NCI-H446 (cell line): ENCODE measurements at regions not wholly inside any gene's neighbourhood (a gene's known extent, or its start where the extent isn't known, plus 50 kb on each side); places are given as distances from the start of the nearest gene placed in this dataset.
A peak's percentile ranks its signal among the peaks of the same experiment; 100 is the strongest.

ENCODE experiments used
- DNase-seq, 2 experiments: peaks; one replicate each; lab custom pipeline; 2025; lab: John Stamatoyannopoulos, UW

- DNase-seq = no peak
Measured at GRCh38 chr10:124346831-124347230, 71.9 kb downstream of the OAT start.

GRCh38 chr10:124345521-124345920, 73.2 kb downstream of the OAT start:
- DNase-seq = no peak

DNA sequence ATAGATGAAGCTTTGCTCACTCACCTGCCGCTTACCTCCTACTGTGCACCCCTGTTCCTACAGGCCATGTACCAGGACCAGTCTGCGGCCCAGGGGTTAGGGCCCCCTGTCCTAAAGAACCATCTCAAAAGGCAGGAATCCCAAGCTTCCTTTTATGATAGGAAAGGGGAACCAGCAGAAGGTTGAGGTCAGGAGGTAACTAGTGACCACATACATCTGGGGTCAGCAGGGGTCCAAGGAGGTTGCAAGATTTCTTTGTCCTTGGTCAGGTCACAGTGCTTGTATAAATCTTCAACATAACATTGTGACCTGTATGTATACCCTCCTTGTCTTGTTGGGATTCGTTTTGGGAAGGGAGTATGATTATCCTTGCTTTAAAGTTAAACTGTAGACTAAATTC, 73.8 kb downstream of the OAT start:
- no peak for DNase-seq

GRCh38 chr10:124344266-124344590, 74.5 kb downstream of the OAT start:
- DNase-seq = no peak

- no peak for DNase-seq
Measured at GRCh38 chr10:124343351-124344265, 75.1 kb downstream of the OAT start.

DNA sequence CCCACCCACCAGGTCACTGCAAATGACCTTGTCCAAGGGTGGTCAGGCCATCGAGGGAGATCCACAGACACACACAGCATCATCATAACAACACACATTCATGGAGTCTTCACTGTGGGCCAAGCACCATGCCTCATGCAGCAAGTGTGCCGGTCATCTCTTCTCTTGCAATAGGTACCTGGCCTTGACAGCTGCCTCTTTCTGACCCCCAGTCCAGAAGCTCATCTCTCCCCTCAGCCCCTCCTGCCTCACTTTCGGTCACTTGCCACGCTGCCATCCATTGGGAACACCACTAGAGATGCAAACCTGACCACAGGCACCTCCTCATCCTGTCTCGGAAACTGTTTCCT, 75.9 kb downstream of the OAT start:
- DNase-seq = no peak

DNA sequence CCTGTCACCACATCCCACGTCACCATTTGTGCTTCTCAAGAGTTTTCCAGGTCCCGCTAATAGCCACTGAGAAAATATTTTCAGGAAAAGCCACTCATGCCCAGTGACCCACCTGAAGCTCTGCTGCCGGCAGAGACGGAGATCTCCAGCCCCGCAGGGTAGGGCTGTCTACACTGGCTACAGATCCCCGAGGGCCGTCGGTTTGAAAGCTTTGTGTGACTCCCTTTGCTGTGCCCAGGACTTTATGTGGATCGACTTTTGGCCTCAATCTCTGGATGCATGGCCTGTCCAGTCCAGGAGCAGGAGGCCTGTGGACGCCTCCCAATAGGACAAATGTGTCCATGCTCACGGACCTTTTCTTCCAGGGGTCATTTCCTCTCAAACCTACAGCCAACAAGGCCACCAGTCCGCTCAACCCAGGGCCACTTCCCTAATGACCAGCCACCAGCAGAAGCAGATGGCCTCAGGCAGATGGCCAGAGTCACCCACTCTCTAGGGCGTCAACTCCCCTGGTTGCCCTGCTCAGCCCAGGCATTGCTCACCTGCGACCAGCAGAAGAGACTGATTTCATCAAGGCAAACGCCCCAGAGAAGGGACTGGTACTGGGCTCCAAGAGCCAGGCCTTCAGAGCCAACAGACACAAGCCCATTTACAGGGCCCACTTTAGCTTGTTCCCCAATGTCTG, 76.4 kb downstream of the OAT start:
- no peak for DNase-seq

DNA sequence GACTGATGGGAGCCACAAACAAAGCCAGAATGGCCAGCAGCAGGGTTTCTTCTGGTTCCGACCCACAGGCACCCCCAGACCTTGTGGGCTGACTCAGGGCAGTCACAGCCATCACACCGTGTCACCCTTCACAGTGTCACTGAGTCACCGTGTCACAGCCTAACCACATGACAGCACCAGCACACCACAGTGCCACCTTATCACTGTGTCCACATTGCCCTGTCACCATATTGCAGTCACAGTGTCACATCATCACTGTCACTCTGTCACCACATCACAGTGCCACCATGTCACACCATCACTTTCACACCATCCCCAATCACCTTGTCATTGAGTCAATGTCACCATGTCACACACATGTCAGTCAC, 77.0 kb downstream of the OAT start:
- no peak for DNase-seq

- peak in 1 of 2 experiments; percentile 2 for DNase-seq
Measured at GRCh38 chr10:124340033-124340760, 78.5 kb downstream of the OAT start.

- no peak for DNase-seq
Measured at GRCh38 chr10:124339119-124340032, 79.3 kb downstream of the OAT start.

DNA sequence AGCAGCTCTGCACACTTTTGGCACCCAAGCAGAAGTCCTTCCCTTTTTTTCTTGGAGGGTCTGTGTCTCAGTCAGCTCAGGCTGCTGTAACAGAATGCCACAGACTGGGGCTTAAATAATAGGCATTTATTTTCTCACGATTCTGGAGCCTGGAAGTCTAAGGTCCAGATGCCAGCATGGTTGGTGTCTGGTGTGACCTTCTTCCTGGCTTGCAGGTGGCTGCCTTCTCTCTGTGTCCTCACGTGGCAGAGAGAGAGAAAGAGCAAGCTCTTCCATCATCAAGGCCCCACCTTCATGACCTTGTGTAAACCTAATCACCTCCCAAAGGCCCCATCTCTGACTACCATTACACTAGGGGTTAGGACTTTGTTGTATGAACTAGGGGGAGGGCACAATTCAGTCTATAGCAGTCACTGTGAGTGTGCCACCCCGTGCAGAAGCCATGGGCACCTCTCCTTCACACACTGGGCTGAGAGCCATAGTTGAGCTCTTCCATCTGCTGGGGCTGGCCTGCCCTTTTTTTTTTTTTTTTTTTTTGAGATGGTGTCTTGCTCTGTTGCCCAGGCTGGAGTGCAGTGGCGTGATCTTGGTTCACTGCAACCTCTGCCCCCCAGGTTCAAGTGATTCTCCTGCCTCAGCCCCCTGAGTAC, 80.3 kb downstream of the OAT start:
- no peak for DNase-seq

DNA sequence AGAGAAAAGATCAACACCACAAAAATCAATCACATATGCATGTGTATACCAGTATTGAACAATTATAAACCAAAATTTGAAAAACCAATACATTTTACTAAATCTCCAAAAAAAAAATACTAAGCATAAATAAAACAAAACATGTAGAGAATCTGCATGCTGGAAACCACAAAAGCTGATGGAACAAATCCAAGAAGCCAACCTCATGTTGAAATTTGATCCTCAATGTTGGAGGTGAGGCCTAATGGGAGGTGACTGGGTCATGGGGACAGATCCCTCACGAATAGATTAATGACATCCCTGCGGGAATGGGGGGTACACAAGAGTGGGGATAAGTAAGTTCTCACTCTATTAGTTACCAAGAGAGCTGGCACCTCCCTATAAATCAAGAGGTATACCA, 82.5 kb downstream of the OAT start:
- DNase-seq = no peak

DNA sequence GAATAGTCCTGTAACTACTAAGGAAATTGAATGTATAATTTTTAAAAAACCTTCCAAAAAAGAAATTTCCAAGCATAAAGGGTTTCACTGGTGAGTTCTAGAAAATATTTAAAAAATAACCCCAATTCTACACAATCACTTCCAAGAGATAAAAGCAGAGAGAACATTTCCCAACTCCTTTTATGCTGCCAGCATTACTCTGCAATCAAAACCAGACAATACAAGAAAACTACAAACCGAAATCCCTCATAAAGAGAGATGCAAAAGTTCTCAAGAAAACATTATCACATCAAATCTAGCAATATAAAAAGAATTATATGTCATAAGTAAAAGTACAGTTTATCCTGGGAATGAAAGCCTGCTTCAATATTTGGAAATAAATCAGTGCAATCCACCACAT, 84.8 kb downstream of the OAT start:
- no peak for DNase-seq

GRCh38 chr10:124332426-124332825, 86.3 kb downstream of the OAT start:
- DNase-seq = no peak

DNA sequence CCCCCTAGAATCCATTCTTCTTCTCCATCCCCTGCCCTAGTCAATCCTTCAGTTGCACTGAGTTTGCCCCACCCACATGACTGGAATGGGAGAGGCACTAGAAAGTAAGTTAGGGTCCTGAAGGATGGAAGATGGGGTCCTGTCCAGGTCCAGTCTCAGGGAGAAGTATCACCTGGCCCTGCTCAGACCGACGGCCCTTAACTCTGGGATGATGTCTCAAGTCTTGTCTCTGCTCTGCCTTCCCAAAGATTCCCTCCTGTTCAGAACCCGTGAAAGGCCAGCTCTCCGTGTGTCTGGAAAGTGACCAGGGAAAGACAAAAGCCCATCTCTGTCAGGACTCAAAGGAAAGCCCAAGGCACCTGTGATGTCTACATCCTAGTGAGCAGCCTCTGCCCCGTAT, 88.8 kb downstream of the OAT start:
- no peak for DNase-seq

DNA sequence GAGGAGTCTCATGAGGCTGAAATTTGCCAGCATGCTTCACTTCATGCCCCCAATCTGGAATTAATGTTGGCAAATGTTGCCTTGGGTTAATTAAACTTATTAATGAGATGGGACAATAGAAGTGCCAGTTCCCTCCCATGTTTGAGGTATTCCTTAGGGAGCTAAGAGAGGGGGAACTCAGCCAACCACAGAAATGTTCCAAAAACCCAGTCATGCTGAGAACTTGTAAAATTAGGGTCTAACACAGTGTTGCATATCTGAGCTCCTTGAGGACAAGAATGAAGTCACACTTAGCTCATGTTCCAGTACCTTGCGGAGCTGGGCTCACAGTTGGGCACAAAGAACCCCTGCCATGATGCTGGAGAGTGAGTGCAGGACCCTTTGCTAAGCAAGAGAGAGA, 89.4 kb downstream of the OAT start:
- DNase-seq = no peak

DNA sequence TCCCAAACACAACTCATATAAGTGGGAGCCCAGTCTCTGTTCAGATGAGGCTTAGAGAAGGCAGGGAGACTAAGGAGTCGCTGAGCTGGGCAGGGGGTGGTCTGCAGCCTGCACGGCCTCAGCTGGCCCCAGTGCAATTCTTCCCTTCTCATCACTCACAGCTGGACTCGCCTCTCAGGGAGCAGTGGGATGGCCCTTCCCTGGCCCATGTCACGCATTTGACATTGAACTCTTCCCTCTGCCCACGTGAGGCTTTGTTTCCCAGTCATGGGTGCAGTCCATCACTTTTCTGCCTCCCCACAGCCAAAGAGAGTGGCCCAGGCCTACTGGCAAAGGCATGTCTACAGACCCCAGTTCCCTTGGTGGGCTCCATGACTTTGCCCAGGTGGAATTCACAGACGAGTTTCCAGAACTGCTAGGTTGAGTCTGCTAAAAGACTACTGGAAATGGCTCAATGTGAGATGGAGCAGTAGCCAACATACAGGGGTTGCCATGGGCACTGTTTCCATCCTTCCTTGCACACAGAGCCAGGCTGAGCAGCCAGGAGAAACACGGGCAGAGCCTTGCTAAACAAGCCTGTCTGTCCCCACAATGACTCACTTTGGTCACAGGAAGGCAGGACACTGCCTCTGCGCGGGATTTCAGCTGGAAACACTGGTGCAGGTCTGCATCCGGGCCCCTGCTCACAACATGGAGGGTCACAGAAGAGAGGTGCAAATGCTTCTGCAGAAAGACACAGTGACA, 90.1 kb downstream of the OAT start:
- no peak for DNase-seq

GRCh38 chr10:124325998-124326636, 92.6 kb downstream of the OAT start:
- no peak for DNase-seq

GRCh38 chr10:124325633-124325914, 93.1 kb downstream of the OAT start:
- DNase-seq = no peak

- no peak for DNase-seq
Measured at GRCh38 chr10:124324856-124325632, 93.7 kb downstream of the OAT start.
